Parathyroid adenoma (tissue), 2 donors: ENCODE measurements at regions not wholly inside any gene's neighbourhood (a gene's known extent, or its start where the extent isn't known, plus 50 kb on each side); places are given as distances from the start of the nearest gene placed in this dataset.
"Not testable (repeated sequence)": the region's sequence is repeated elsewhere in the genome, so short reads cannot be mapped to it uniquely, and the experiment has no call there.

Experiments used
- H2AFZ ChIP-seq: fragments of 300-600 bp; sonication (generic); one replicate; pipeline ENCODE4 v1.7.0; 2017; ENCODE audit warnings: antibody characterized with exemption, mild to moderate bottlenecking
- H3K27ac ChIP-seq: fragments of 300-600 bp; sonication (generic); one replicate; pipeline ENCODE4 v1.7.0; 2017
- H3K27me3 ChIP-seq: fragments of 300-600 bp; sonication (generic); one replicate; pipeline ENCODE4 v1.7.0; 2017; ENCODE audit warnings: low read length; ENCODE audit not compliant: control insufficient read depth, insufficient read depth
- H3K36me3 ChIP-seq: fragments of 300-600 bp; sonication (generic); one replicate; pipeline ENCODE4 v1.7.0; 2017; ENCODE audit warnings: low read length; ENCODE audit not compliant: control insufficient read depth, insufficient read depth
- H3K4me1 ChIP-seq: fragments of 300-600 bp; sonication (generic); one replicate; pipeline ENCODE4 v1.7.0; 2017; ENCODE audit warnings: control low read depth
- H3K4me2 ChIP-seq: fragments of 300-600 bp; sonication (generic); one replicate; pipeline ENCODE4 v1.7.0; 2017; ENCODE audit warnings: low read length
- H3K4me3 ChIP-seq: fragments of 300-600 bp; sonication (generic); one replicate; pipeline ENCODE4 v1.7.0; 2017; ENCODE audit warnings: low read depth, low read length
- H3K79me2 ChIP-seq: fragments of 300-600 bp; sonication (generic); one replicate; pipeline ENCODE4 v1.7.0; 2017; ENCODE audit warnings: control low read depth
- H3K9ac ChIP-seq: fragments of 300-600 bp; sonication (generic); one replicate; pipeline ENCODE4 v1.7.0; 2017; ENCODE audit warnings: mild to moderate bottlenecking
- H3K9me3 ChIP-seq: fragments of 300-600 bp; sonication (generic); one replicate; pipeline ENCODE4 v1.7.0; 2017; ENCODE audit warnings: low read length; ENCODE audit not compliant: control insufficient read depth
- CTCF ChIP-seq: fragments of 300-600 bp; sonication (generic); IDR thresholded peaks from one replicate; pipeline ENCODE4 v1.7.0; 2017; ENCODE audit warnings: antibody characterized with exemption, mild to moderate bottlenecking
- donor health status: primary hyperparathyroidism.

DNA sequence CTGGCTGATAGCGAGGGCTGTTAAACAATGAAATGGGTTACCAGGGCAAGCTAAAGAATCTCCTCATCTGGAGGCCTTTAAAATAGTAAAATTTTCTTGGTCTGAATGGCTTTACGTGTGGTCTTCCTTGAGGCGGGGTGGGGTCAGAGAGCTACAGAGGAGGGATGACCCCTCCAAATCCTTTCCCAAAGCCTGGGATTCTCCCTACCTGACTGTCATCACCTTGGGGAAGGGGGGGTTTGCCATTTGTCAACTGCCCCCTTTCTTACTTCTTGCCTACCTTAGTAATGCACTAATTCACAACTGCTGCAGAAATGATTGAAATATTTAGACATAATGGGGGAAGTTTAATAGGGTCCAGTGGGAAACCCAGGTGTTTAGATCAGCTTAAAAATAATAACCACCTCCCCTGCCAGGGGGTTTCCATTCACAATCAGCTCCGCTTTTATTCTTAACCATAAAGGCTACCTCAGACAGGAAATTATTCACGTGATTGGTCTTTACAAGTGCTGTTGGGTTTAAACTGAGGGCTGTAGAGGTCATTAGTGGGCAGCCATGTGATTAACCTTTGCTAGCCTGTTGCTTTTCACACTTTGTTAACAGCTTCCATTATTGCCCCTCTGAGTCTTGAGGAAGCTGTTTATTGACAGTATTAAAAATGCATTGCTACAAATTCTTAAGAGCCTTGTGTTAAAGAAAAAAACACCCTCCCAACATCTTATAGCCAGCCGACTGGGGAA is 276.5 kb upstream of the ATP11B start:
- Histone ChIP-seq H2AFZ (no peak overlapping the region), H3K9me3 (no peaks in the 10 kb centered on the region), H3K27ac (no peak overlapping the region), H3K27me3 (no peaks in the 10 kb centered on the region), H3K36me3 (no peaks in the 10 kb centered on the region), H3K4me2 (no peak overlapping the region), H3K9ac (no peak overlapping the region), H3K79me2 (no peaks in the 10 kb centered on the region), H3K4me1 (peaks cover 2% of the 10 kb centered on the region), H3K4me3 (no peak overlapping the region)
- TF ChIP-seq CTCF: no peak

DNA sequence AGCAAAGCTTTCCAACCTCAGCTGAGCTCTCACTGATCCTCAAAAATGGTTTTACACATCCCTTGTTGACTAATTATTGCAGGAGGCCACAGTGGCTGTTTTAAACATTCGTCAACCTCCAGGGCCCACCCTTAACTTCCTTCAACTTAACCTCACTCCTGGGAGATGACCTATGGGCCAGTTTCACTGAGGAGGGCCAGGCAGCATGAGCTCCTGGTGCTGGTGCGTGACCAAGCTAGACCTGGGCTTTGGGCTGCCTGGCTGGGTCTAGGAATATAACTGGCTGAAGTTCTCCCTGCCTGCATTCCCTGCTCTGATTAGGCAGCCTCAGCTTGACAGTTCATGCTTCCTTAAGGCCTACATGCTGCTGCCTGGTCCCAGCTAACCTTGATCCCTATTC is 273.7 kb upstream of the ATP11B start:
- Histone ChIP-seq H3K9me3 (no peaks in the 10 kb centered on the region), H3K36me3 (no peaks in the 10 kb centered on the region), H3K4me1 (peaks cover 4% of the 10 kb centered on the region), H3K79me2 (no peaks in the 10 kb centered on the region), H3K9ac (no peak overlapping the region), H3K27me3 (no peaks in the 10 kb centered on the region), H3K4me2 (no peak overlapping the region), H3K27ac (no peak overlapping the region), H3K4me3 (no peak overlapping the region), H2AFZ (no peak overlapping the region)
- no peak for TF ChIP-seq CTCF

GRCh38 chr3:182521339-182521738 is 272.0 kb upstream of the ATP11B start:
- no peak overlapping the region for H3K4me2 ChIP-seq
- no peak overlapping the region for H3K9ac ChIP-seq
- no peak overlapping the region for H3K27ac ChIP-seq
- no peak for TF ChIP-seq CTCF
- no peaks in the 10 kb centered on the region for H3K9me3 ChIP-seq
- H3K79me2 ChIP-seq: no peaks in the 10 kb centered on the region
- no peak overlapping the region for H3K4me3 ChIP-seq
- H3K36me3 ChIP-seq: no peaks in the 10 kb centered on the region
- no peak overlapping the region for H2AFZ ChIP-seq
- no peaks in the 10 kb centered on the region for H3K27me3 ChIP-seq
- peaks cover 16% of the 10 kb centered on the region for H3K4me1 ChIP-seq

- H3K4me1 ChIP-seq: peaks cover 30% of the 10 kb centered on the region
- H3K9ac ChIP-seq, H3K9me3 ChIP-seq, H3K79me2 ChIP-seq, H3K4me3 ChIP-seq, H3K4me2 ChIP-seq, H3K27ac ChIP-seq, H2AFZ ChIP-seq, H3K36me3 ChIP-seq, H3K27me3 ChIP-seq: not testable (repeated sequence)
Measured at GRCh38 chr3:182523424-182523823, 269.9 kb upstream of the ATP11B start.

GRCh38 chr3:182523836-182524235 is 269.5 kb upstream of the ATP11B start:
- Histone ChIP-seq H3K9ac (no peak overlapping the region), H3K4me3 (no peak overlapping the region), H3K36me3 (no peaks in the 10 kb centered on the region), H3K4me2 (no peak overlapping the region), H3K27ac (no peak overlapping the region), H3K27me3 (no peaks in the 10 kb centered on the region), H3K79me2 (no peaks in the 10 kb centered on the region), H3K9me3 (no peaks in the 10 kb centered on the region), H2AFZ (no peak overlapping the region), H3K4me1 (peaks cover 32% of the 10 kb centered on the region)
- no peak for TF ChIP-seq CTCF
